Right lobe of liver (tissue), 4 donors: ENCODE measurements at regions not wholly inside any gene's neighbourhood (a gene's known extent, or its start where the extent isn't known, plus 50 kb on each side); places are given as distances from the start of the nearest gene placed in this dataset.

Experiments used
- POLR2A ChIP-seq: fragments of 450-650 bp; IDR thresholded peaks from one replicate; pipeline ENCODE4 v1.6.1; 2017; ENCODE audit warnings: antibody characterized with exemption, mild to moderate bottlenecking
- TF ChIP-seq, protein P1 (sequence below), 4 donors: fragments of 200-600 bp in 3 of 4; fragments of 450-650 bp in 1 of 4; IDR thresholded peaks; one replicate each; pipeline versions ENCODE4 v1.5.1 to v1.8.0; 2016 to 2022; ENCODE audit warnings: antibody characterized with exemption in 4 of 4, mild to moderate bottlenecking in 2 of 4
- donor health status: DM: no; HTN: no; CAD: no.
- donor health status: DM: no; HTN: no; CAD: no.
- donor health status: DM: no; HTN: yes; CAD: no.

DNA sequence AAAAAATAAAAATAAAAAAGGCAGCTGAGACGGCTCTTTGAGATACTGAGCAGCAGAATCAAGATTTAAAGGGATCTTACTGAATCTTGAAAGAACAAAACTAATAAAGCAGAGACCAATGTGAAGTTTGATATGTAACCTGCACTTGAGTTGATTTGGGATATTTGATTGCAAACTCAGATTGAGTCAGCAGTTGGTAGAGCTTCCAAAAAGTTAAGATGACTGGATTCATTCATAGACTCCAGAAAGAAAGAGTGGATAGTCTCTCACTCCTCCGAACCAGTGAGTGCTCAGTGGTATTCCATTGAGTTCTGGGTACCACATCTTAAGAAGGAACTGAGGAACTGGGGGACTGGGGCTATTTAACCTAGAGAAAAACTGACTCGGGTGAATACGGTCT, 52.7 kb upstream of the TESK1 start:
- TF ChIP-seq POLR2A, result no peak
- TF ChIP-seq, protein P1, sequence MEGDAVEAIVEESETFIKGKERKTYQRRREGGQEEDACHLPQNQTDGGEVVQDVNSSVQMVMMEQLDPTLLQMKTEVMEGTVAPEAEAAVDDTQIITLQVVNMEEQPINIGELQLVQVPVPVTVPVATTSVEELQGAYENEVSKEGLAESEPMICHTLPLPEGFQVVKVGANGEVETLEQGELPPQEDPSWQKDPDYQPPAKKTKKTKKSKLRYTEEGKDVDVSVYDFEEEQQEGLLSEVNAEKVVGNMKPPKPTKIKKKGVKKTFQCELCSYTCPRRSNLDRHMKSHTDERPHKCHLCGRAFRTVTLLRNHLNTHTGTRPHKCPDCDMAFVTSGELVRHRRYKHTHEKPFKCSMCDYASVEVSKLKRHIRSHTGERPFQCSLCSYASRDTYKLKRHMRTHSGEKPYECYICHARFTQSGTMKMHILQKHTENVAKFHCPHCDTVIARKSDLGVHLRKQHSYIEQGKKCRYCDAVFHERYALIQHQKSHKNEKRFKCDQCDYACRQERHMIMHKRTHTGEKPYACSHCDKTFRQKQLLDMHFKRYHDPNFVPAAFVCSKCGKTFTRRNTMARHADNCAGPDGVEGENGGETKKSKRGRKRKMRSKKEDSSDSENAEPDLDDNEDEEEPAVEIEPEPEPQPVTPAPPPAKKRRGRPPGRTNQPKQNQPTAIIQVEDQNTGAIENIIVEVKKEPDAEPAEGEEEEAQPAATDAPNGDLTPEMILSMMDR (IDR thresholded peaks at IDR 0.05), result no peak
